GM10248 (cell line): ENCODE measurements at regions not wholly inside any gene's neighbourhood (a gene's known extent, or its start where the extent isn't known, plus 50 kb on each side); places are given as distances from the start of the nearest gene placed in this dataset.

ENCODE experiments used
- CTCF ChIA-PET: fragments of 300-600 bp; sonication (Branson Sonifier 250); formaldehyde crosslinking; extraction: SDS; loops from one replicate; lab custom pipeline; 2021; ENCODE audit warnings: antibody characterized with exemption; lab: Yijun Ruan, JAX
- POLR2A ChIA-PET: fragments of 350-650 bp; sonication (Branson Sonifier 250); formaldehyde crosslinking; extraction: SDS; loops from one replicate; lab custom pipeline; 2020; ENCODE audit warnings: antibody characterized with exemption; lab: Yijun Ruan, JAX
- DNase-seq: peaks from one replicate; pipeline ENCODE4 v3.0.0; 2012; ENCODE audit errors: extremely low spot score
- CTCF ChIP-seq: IDR thresholded peaks from 2 replicates; pipeline ENCODE4 v1.5.1; 2012; ENCODE audit warnings: mild to moderate bottlenecking, low read depth; ENCODE audit errors: extremely low read depth, missing control alignments, control extremely low read depth

- TF ChIP-seq CTCF = no peak
- no peak for DNase-seq
- ChIA-PET POLR2A (no interaction called here), CTCF (no interaction called here)
Measured at GRCh38 chr2:71830497-71831192, 317.0 kb downstream of the CYP26B1 start.

GRCh38 chr2:71829008-71829407 is 318.7 kb downstream of the CYP26B1 start:
- TF ChIP-seq CTCF = no peak
- POLR2A ChIA-PET = no interaction called here
- no peak for DNase-seq
- CTCF ChIA-PET = no interaction called here

GRCh38 chr2:71827973-71828372 is 319.7 kb downstream of the CYP26B1 start:
- ChIA-PET POLR2A (no interaction called here), CTCF (no interaction called here)
- DNase-seq = no peak
- TF ChIP-seq CTCF = no peak

GRCh38 chr2:71827524-71827901 is 320.1 kb downstream of the CYP26B1 start:
- POLR2A ChIA-PET = no interaction called here
- no peak for DNase-seq
- TF ChIP-seq CTCF = no peak
- CTCF ChIA-PET = no interaction called here

- DNase-seq = no peak
- POLR2A ChIA-PET = no interaction called here
- CTCF ChIA-PET = no interaction called here
- no peak for TF ChIP-seq CTCF
Measured at GRCh38 chr2:71826826-71827523, 320.7 kb downstream of the CYP26B1 start.

- no peak for DNase-seq
- CTCF ChIA-PET = no interaction called here
- TF ChIP-seq CTCF = no peak
Measured at GRCh38 chr2:71826299-71826698, 321.4 kb downstream of the CYP26B1 start.

More at GRCh38 chr2:71826299-71826698, 321.4 kb downstream of the CYP26B1 start:
- POLR2A ChIA-PET = no interaction called here
